GM12878 (cell line): ENCODE measurements at regions not wholly inside any gene's neighbourhood (a gene's known extent, or its start where the extent isn't known, plus 50 kb on each side); places are given as distances from the start of the nearest gene placed in this dataset.

Experiments
- CHD4 ChIP-seq: fragments of 200-600 bp; sonication (generic); IDR thresholded peaks from 2 replicates; pipeline ENCODE4 v1.6.1; 2016; ENCODE audit warnings: mild to moderate bottlenecking
- LARP7 ChIP-seq: fragments of 450-650 bp; IDR thresholded peaks from 2 replicates; pipeline ENCODE4 v1.6.1; 2017; ENCODE audit warnings: mild to moderate bottlenecking
- NFYB ChIP-seq: IDR thresholded peaks from 2 replicates; pipeline ENCODE4 v1.6.1; 2011; ENCODE audit warnings: low read depth, mild to moderate bottlenecking, low read length, improper control_type of control experiment, moderate library complexity; ENCODE audit not compliant: insufficient read depth
- PAX8 ChIP-seq: fragments of 450-650 bp; IDR thresholded peaks from 2 replicates; pipeline ENCODE4 v1.6.1; 2017; ENCODE audit warnings: mild to moderate bottlenecking, moderate library complexity
- POLR2A ChIP-seq: IDR thresholded peaks from 2 replicates; pipeline ENCODE4 v1.6.1; 2011; ENCODE audit warnings: low read depth, mild to moderate bottlenecking, low read length
- RELA ChIP-seq: fragments of 450-650 bp; IDR thresholded peaks from 2 replicates; pipeline ENCODE4 v1.8.0; 2014; ENCODE audit warnings: borderline replicate concordance; ENCODE audit not compliant: partially characterized antibody
- SPI1 ChIP-seq: IDR thresholded peaks from 2 replicates; pipeline ENCODE4 v1.6.1; 2011; ENCODE audit warnings: low read depth, mild to moderate bottlenecking, low read length, moderate library complexity, borderline replicate concordance; ENCODE audit not compliant: insufficient read depth
- SUZ12 ChIP-seq: fragments of 200-600 bp; sonication (generic); IDR thresholded peaks from one replicate; pipeline ENCODE4 v1.6.1; 2018; ENCODE audit warnings: antibody characterized with exemption, mild to moderate bottlenecking; ENCODE audit not compliant: unreplicated experiment
- TF ChIP-seq, protein P1 (sequence below): IDR thresholded peaks from 2 replicates; pipeline ENCODE4 v1.6.1; 2011; ENCODE audit warnings: borderline replicate concordance, low read depth, mild to moderate bottlenecking, moderate library complexity, mixed read lengths, low read length; ENCODE audit not compliant: insufficient read depth; ENCODE audit errors: extremely low read length
- TF ChIP-seq, protein P2 (sequence below), 3 experiments: IDR thresholded peaks in 2 of 3; conservative IDR thresholded peaks in 1 of 3; 2 replicates each; pipeline ENCODE4 v1.5.1; 2011; ENCODE audit warnings: low read depth in 3 of 3, low read length in 3 of 3, mild to moderate bottlenecking in 3 of 3, control low read depth in 2 of 3, moderate library complexity in 2 of 3, inconsistent platforms in 1 of 3, mixed read lengths in 1 of 3; ENCODE audit not compliant: control insufficient read depth in 2 of 3, insufficient read depth in 1 of 3; ENCODE audit errors: extremely low read depth in 1 of 3
- TF ChIP-seq, protein P3 (sequence below): fragments of 450-650 bp; IDR thresholded peaks from 2 replicates; pipeline ENCODE4 v1.6.1; 2018; ENCODE audit warnings: mild to moderate bottlenecking, low read depth, moderate library complexity; ENCODE audit not compliant: partially characterized antibody
- TF ChIP-seq, protein P4 (sequence below): fragments of 450-650 bp; IDR thresholded peaks from 2 replicates; pipeline ENCODE4 v1.6.1; 2018; ENCODE audit warnings: borderline replicate concordance, mild to moderate bottlenecking; ENCODE audit not compliant: partially characterized antibody

DNA sequence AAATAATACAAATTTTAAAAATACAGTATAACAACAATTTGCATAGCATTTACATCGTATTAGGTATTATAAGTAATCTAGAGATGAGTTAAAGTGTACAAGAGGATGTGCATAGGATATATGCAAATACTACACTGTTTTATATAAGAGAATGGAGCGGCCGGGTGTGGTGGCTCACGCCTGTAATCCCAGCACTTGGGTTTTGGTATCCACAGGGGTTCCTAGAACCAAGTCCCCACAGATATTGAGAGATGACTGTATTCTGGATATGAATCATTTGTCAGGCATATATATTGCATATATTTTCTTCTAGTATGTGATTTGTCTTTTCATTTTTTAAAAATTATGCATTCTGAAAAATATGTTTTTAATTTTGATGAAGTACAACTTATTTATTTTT, 77.5 kb upstream of the MSI2 start:
- TF ChIP-seq LARP7 (no peak), POLR2A (no peak), PAX8 (no peak), SPI1 (no peak), SUZ12 (no peak), NFYB (no peak), RELA (no peak), CHD4 (no peak)
- TF ChIP-seq, protein P1, sequence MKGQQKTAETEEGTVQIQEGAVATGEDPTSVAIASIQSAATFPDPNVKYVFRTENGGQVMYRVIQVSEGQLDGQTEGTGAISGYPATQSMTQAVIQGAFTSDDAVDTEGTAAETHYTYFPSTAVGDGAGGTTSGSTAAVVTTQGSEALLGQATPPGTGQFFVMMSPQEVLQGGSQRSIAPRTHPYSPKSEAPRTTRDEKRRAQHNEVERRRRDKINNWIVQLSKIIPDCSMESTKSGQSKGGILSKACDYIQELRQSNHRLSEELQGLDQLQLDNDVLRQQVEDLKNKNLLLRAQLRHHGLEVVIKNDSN: no peak
- TF ChIP-seq, protein P2, sequence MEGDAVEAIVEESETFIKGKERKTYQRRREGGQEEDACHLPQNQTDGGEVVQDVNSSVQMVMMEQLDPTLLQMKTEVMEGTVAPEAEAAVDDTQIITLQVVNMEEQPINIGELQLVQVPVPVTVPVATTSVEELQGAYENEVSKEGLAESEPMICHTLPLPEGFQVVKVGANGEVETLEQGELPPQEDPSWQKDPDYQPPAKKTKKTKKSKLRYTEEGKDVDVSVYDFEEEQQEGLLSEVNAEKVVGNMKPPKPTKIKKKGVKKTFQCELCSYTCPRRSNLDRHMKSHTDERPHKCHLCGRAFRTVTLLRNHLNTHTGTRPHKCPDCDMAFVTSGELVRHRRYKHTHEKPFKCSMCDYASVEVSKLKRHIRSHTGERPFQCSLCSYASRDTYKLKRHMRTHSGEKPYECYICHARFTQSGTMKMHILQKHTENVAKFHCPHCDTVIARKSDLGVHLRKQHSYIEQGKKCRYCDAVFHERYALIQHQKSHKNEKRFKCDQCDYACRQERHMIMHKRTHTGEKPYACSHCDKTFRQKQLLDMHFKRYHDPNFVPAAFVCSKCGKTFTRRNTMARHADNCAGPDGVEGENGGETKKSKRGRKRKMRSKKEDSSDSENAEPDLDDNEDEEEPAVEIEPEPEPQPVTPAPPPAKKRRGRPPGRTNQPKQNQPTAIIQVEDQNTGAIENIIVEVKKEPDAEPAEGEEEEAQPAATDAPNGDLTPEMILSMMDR (IDR thresholded peaks at IDR 0.05 in 2 of 3, conservative IDR thresholded peaks at IDR 0.05 in 1 of 3; ENCODE audit: control insufficient read depth in 2 of 3, extremely low read depth in 1 of 3, insufficient read depth in 1 of 3, low read depth in 3 of 3, low read length in 3 of 3): no peak
- TF ChIP-seq, protein P3, sequence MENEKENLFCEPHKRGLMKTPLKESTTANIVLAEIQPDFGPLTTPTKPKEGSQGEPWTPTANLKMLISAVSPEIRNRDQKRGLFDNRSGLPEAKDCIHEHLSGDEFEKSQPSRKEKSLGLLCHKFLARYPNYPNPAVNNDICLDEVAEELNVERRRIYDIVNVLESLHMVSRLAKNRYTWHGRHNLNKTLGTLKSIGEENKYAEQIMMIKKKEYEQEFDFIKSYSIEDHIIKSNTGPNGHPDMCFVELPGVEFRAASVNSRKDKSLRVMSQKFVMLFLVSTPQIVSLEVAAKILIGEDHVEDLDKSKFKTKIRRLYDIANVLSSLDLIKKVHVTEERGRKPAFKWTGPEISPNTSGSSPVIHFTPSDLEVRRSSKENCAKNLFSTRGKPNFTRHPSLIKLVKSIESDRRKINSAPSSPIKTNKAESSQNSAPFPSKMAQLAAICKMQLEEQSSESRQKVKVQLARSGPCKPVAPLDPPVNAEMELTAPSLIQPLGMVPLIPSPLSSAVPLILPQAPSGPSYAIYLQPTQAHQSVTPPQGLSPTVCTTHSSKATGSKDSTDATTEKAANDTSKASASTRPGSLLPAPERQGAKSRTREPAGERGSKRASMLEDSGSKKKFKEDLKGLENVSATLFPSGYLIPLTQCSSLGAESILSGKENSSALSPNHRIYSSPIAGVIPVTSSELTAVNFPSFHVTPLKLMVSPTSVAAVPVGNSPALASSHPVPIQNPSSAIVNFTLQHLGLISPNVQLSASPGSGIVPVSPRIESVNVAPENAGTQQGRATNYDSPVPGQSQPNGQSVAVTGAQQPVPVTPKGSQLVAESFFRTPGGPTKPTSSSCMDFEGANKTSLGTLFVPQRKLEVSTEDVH: no peak
- TF ChIP-seq, protein P4, sequence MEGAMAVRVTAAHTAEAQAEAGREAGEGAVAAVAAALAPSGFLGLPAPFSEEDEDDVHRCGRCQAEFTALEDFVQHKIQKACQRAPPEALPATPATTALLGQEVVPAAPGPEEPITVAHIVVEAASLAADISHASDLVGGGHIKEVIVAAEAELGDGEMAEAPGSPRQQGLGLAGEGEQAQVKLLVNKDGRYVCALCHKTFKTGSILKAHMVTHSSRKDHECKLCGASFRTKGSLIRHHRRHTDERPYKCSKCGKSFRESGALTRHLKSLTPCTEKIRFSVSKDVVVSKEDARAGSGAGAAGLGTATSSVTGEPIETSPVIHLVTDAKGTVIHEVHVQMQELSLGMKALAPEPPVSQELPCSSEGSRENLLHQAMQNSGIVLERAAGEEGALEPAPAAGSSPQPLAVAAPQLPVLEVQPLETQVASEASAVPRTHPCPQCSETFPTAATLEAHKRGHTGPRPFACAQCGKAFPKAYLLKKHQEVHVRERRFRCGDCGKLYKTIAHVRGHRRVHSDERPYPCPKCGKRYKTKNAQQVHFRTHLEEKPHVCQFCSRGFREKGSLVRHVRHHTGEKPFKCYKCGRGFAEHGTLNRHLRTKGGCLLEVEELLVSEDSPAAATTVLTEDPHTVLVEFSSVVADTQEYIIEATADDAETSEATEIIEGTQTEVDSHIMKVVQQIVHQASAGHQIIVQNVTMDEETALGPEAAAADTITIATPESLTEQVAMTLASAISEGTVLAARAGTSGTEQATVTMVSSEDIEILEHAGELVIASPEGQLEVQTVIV: no peak
